ENCODE measurements at regions not wholly inside any gene's neighbourhood (a gene's known extent, or its start where the extent isn't known, plus 50 kb on each side); places are given as distances from the start of the nearest gene placed in this dataset.

DNA sequence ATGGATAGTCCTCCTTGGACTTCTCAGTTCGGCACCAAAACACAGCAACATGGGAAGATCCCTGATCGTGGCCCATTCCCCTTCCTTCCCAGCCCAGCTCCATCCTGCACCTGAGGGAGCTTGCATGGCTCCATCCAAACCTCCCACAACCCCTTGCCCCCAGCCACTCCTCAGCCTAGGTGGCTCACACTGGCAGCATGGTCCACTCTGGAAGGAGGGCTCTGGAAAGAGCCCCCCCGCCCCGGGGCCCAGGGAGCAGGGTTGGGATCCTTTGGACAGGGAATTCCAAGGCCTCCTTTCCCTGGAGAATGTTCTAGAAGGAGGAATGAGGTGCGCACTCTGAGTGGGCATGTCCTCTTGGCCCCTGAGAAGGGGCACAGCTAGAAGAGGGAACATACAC, 62.8 kb upstream of the ID2 start:
- TF ChIP-seq, protein P1, sequence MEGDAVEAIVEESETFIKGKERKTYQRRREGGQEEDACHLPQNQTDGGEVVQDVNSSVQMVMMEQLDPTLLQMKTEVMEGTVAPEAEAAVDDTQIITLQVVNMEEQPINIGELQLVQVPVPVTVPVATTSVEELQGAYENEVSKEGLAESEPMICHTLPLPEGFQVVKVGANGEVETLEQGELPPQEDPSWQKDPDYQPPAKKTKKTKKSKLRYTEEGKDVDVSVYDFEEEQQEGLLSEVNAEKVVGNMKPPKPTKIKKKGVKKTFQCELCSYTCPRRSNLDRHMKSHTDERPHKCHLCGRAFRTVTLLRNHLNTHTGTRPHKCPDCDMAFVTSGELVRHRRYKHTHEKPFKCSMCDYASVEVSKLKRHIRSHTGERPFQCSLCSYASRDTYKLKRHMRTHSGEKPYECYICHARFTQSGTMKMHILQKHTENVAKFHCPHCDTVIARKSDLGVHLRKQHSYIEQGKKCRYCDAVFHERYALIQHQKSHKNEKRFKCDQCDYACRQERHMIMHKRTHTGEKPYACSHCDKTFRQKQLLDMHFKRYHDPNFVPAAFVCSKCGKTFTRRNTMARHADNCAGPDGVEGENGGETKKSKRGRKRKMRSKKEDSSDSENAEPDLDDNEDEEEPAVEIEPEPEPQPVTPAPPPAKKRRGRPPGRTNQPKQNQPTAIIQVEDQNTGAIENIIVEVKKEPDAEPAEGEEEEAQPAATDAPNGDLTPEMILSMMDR (IDR thresholded peaks at IDR 0.05; ENCODE audit: low read depth, low read length, missing input control) = no peak
- TF ChIP-seq JUND (IDR thresholded peaks at IDR 0.05) (no peak), RAD21 (IDR thresholded peaks at IDR 0.05) (no peak), TAF1 (conservative IDR thresholded peaks at IDR 0.05) (no peak), EGR1 (IDR thresholded peaks at IDR 0.05; ENCODE audit: low read depth in 2 of 2) (no peak), YY1 (IDR thresholded peaks at IDR 0.05) (no peak), GABPA (IDR thresholded peaks at IDR 0.05 in 1 of 2, conservative IDR thresholded peaks at IDR 0.05 in 1 of 2) (no peak)
- TF ChIP-seq, protein P2, sequence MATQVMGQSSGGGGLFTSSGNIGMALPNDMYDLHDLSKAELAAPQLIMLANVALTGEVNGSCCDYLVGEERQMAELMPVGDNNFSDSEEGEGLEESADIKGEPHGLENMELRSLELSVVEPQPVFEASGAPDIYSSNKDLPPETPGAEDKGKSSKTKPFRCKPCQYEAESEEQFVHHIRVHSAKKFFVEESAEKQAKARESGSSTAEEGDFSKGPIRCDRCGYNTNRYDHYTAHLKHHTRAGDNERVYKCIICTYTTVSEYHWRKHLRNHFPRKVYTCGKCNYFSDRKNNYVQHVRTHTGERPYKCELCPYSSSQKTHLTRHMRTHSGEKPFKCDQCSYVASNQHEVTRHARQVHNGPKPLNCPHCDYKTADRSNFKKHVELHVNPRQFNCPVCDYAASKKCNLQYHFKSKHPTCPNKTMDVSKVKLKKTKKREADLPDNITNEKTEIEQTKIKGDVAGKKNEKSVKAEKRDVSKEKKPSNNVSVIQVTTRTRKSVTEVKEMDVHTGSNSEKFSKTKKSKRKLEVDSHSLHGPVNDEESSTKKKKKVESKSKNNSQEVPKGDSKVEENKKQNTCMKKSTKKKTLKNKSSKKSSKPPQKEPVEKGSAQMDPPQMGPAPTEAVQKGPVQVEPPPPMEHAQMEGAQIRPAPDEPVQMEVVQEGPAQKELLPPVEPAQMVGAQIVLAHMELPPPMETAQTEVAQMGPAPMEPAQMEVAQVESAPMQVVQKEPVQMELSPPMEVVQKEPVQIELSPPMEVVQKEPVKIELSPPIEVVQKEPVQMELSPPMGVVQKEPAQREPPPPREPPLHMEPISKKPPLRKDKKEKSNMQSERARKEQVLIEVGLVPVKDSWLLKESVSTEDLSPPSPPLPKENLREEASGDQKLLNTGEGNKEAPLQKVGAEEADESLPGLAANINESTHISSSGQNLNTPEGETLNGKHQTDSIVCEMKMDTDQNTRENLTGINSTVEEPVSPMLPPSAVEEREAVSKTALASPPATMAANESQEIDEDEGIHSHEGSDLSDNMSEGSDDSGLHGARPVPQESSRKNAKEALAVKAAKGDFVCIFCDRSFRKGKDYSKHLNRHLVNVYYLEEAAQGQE (IDR thresholded peaks at IDR 0.05) = no peak
